C4-2B (cell line): ENCODE measurements at regions not wholly inside any gene's neighbourhood (a gene's known extent, or its start where the extent isn't known, plus 50 kb on each side); places are given as distances from the start of the nearest gene placed in this dataset.

Source experiments
- H3K27ac ChIP-seq: fragments of 450-650 bp; 2 replicates; pipeline ENCODE4 v1.5.1; 2017
- ZFX ChIP-seq: fragments of 450-650 bp; IDR thresholded peaks from 2 replicates; pipeline ENCODE4 v1.6.1; 2017
- TF ChIP-seq, protein P1 (sequence below): fragments of 450-650 bp; conservative IDR thresholded peaks from 2 replicates; pipeline ENCODE4 v1.5.1; 2017; ENCODE audit warnings: mild to moderate bottlenecking

DNA sequence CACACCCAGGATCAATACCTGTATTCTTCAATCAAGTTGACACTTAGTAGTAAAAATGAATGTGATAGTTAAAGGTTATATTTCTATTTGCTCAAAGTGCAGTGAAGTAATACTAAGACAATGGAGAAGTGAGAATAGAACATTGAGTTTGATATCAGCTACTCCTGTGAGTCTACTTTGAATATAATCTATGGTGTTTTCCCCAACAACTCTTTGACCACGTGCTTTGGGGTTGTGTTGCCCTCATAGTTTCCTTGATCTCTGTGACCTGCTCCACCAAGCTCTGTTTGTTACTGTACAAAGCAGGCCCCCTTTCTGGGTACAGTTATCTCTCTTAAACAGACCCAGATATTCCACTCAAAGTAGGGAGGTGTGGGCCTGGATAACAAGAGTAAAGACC lies 222.9 kb downstream of the GALR1 start:
- H3K27ac ChIP-seq, result no peak overlapping the region
- TF ChIP-seq, protein P1, sequence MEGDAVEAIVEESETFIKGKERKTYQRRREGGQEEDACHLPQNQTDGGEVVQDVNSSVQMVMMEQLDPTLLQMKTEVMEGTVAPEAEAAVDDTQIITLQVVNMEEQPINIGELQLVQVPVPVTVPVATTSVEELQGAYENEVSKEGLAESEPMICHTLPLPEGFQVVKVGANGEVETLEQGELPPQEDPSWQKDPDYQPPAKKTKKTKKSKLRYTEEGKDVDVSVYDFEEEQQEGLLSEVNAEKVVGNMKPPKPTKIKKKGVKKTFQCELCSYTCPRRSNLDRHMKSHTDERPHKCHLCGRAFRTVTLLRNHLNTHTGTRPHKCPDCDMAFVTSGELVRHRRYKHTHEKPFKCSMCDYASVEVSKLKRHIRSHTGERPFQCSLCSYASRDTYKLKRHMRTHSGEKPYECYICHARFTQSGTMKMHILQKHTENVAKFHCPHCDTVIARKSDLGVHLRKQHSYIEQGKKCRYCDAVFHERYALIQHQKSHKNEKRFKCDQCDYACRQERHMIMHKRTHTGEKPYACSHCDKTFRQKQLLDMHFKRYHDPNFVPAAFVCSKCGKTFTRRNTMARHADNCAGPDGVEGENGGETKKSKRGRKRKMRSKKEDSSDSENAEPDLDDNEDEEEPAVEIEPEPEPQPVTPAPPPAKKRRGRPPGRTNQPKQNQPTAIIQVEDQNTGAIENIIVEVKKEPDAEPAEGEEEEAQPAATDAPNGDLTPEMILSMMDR, result no peak
- no peak for TF ChIP-seq ZFX

DNA sequence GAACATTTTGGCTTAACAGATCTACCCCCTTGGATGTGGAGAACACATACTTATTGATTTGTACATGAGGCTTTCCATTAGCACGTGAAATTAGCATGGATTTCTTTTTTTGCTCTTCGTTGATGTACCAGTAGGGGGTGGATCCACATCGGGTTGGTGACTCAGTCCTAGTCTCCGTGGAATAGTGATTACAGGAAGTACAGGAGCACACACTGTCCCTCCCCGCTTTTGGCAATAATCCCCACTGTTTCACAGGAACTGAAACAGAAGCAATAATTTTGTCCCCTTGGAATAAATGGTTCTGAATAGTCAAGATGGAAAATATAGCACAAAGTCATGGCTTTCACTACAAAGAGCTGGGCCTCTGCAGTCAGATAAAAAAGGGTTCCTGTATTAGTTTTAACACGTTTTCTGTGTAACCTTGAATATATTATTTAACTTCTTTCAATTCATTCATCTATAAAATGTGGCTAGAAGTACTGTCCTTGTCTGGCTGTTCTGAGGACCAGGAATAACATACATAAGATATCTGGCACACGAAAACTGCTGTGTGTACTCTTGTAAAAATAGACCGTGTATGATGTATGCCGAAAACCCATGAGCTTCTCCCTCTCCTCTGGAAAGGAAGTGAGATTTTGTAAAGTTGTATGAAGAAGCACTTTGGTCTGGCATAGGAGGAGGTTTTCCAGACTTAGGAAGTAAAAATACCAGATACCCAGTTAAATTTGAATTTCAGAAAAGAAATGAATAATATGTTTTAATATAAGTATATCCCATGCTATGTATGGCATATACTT lies 229.2 kb downstream of the GALR1 start:
- no peak overlapping the region for H3K27ac ChIP-seq

DNA sequence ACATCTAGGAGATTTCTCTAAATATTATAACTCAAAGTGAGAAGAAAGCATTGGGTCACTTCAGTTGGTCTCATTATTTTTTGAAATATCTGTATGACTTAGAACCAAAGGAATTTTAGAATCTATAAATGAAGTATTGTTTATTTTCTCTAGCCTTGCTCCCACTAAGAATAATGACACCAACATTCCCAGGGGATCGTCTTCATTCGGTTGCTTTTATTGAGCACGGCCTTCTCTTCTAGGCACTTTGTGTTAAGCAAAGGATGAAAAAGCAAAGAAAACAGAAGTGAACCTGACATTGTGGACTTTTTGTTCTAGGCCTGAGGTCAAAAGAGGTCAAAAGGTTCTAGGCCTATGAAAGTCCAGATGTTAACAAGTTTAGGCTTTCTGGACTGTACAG lies 231.9 kb downstream of the GALR1 start:
- no peak overlapping the region for H3K27ac ChIP-seq
- TF ChIP-seq, protein P1, result no peak
- no peak for TF ChIP-seq ZFX

More for the DNA sequence above, 229.2 kb downstream of the GALR1 start:
- TF ChIP-seq, protein P1, result peak; percentile 69
- TF ChIP-seq ZFX, result no peak

DNA sequence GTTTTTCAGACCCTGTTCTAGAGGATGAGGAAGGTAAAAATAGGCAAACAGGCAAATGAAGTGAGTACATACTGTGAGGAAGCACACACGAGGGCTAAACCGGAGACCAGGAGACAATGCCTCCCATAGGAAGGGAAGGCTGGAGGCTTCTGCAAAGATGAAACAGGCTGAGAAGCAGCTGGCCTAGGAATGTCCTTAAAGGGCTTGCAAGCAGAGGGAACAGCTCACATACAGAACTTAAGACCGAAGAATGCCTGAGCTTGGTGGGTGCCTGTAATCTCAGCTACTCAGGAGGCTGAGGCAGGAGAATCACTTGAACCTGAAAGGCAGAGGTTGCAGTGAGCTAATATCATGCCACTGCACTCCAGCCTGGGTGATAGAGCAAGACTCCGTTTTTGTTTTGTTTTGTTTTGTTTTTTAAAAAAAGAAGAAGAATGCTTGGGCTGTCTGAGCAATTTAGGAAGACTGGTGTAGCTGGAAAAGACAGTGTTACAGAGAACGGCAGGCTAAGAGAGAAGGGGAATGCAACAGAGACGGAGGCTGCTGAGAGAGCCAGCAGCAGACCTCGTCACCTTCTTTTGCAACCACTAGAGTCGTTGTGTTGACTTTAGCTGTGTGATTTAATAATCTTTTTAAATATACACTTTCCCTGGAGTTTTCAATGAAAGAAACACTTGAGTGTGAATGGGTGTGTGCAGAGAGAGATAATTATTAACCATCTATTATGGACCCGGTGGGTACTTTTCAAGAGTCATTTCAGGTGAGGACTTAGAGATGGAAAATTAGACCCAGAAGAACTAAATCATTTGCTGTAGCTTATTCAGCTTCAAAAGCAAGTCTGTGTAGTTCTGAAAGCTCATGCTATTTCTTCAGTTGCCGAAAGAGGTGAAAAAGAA lies 232.8 kb downstream of the GALR1 start:
- H3K27ac ChIP-seq, result no peak overlapping the region
- TF ChIP-seq, protein P1, result no peak
- TF ChIP-seq ZFX, result no peak

DNA sequence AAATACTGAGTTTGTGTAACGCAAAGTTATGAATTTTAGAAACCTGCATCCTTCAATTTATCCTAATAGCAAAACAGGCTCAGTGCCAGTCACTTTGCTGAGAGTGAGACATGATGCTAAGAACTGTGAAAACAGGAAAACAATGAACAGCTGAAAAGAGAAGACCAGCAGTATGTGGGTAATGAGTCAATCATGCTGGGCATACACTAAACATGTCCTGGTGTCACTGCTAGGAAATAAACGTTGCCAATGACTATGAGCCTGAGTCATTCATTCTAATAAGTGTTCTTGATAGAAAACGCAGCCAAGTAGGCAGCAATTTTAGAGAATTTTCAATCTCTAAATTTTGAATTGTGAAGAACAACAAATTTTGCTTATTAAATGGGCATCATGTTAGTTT lies 237.3 kb downstream of the GALR1 start:
- no peak for TF ChIP-seq ZFX
- TF ChIP-seq, protein P1, result no peak
- no peak overlapping the region for H3K27ac ChIP-seq

DNA sequence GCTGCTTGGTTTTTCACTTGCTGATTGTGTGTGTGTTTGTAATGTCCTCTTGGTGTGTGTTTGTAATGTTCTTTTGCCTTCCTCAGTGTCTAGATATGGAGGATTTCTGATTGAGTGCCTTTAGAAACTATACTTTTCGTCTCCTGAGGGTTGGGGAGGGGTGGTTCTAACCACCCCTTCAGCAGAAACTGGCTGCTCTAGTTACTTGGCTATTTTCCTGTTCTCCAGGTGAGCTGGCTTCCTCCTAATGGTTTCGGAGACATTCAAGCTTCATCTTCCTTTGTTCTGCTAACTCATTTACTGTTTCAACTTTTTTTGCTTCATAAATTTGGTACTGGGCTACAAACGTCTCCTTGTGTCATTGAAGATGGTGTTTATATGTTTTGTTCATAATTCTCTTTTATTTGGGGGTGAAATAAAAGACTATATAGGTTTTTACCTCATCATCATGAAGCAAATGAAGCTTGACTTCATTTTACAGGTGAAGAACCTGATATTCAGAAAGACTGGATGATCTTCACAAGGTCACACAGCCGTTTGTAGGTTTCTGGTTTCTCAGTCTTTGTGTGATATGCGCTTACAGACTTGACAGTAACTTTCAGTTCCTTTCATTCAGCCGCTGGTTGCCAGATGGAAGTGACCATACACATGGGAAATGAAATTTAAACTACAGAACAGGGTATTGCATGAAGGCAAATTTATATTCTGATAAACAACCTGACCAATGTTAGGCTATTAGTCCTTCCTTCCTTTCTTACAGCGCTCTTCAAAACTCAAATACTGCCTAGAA lies 238.5 kb downstream of the GALR1 start:
- TF ChIP-seq ZFX, result no peak
- TF ChIP-seq, protein P1, result no peak
- no peak overlapping the region for H3K27ac ChIP-seq
